H9 (cell line): ENCODE measurements at regions not wholly inside any gene's neighbourhood (a gene's known extent, or its start where the extent isn't known, plus 50 kb on each side); places are given as distances from the start of the nearest gene placed in this dataset.

Source experiments
- DNase-seq: peaks from one replicate; pipeline ENCODE4 v3.0.0-alpha.2; 2017
- H2AFZ ChIP-seq: one replicate; pipeline ENCODE4 v1.6.1; 2013; ENCODE audit warnings: mild to moderate bottlenecking, low read length, control low read depth, moderate library complexity
- H2AK5ac ChIP-seq: 2 replicates; pipeline ENCODE4 v1.6.1; 2013; ENCODE audit warnings: low read length, control low read depth, mixed read lengths; ENCODE audit not compliant: insufficient read length
- H2BK120ac ChIP-seq: one replicate; pipeline ENCODE4 v1.6.1; 2013; ENCODE audit warnings: low read depth, mild to moderate bottlenecking, low read length, control low read depth, inconsistent platforms; ENCODE audit not compliant: poor library complexity, severe bottlenecking
- H2BK12ac ChIP-seq: 2 replicates; pipeline ENCODE4 v1.6.1; 2013; ENCODE audit warnings: low read length, control low read depth, mixed read lengths, low read depth; ENCODE audit not compliant: insufficient read length
- H2BK15ac ChIP-seq: 2 replicates; pipeline ENCODE4 v1.6.1; 2013; ENCODE audit warnings: low read depth, low read length, control low read depth
- H2BK20ac ChIP-seq: one replicate; pipeline ENCODE4 v1.6.1; 2013; ENCODE audit warnings: low read depth, mild to moderate bottlenecking, low read length, control low read depth, inconsistent platforms; ENCODE audit not compliant: poor library complexity, severe bottlenecking
- H2BK5ac ChIP-seq: 2 replicates; pipeline ENCODE4 v1.6.1; 2013; ENCODE audit warnings: low read length, control low read depth, mixed read lengths; ENCODE audit not compliant: insufficient read length
- H3K14ac ChIP-seq: 2 replicates; pipeline ENCODE4 v1.6.1; 2013; ENCODE audit warnings: low read length, control low read depth; ENCODE audit not compliant: insufficient read depth
- H3K18ac ChIP-seq: 2 replicates; pipeline ENCODE4 v1.6.1; 2013; ENCODE audit warnings: low read depth, mild to moderate bottlenecking, mixed read lengths, low read length, control low read depth; ENCODE audit not compliant: insufficient read length
- H3K23ac ChIP-seq: 2 replicates; pipeline ENCODE4 v1.6.1; 2013; ENCODE audit warnings: low read length, control low read depth, mixed read lengths, low read depth; ENCODE audit not compliant: insufficient read length
- H3K23me2 ChIP-seq: 2 replicates; pipeline ENCODE4 v1.6.1; 2013; ENCODE audit warnings: low read depth, mild to moderate bottlenecking, mixed read lengths, low read length, control low read depth; ENCODE audit not compliant: insufficient read length, poor library complexity, severe bottlenecking
- H3K27ac ChIP-seq: 2 replicates; pipeline ENCODE4 v1.5.1; 2013; ENCODE audit warnings: low read length, control low read depth, mixed read lengths, low read depth; ENCODE audit not compliant: insufficient read length
- H3K27me3 ChIP-seq: 2 replicates; pipeline ENCODE4 v1.6.1; 2013; ENCODE audit warnings: low read length, control low read depth, inconsistent platforms; ENCODE audit not compliant: insufficient read depth
- H3K4ac ChIP-seq: 2 replicates; pipeline ENCODE4 v1.6.1; 2013; ENCODE audit warnings: low read depth, mild to moderate bottlenecking, control low read depth, inconsistent platforms, low read length, moderate library complexity
- H3K4me1 ChIP-seq: 2 replicates; pipeline ENCODE4 v1.6.1; 2013; ENCODE audit warnings: low read length, control low read depth, inconsistent platforms; ENCODE audit not compliant: insufficient read depth
- H3K4me2 ChIP-seq: 2 replicates; pipeline ENCODE4 v1.6.1; 2013; ENCODE audit warnings: low read length, control low read depth, mixed read lengths; ENCODE audit not compliant: insufficient read length, insufficient read depth
- H3K56ac ChIP-seq: 2 replicates; pipeline ENCODE4 v1.6.1; 2013; ENCODE audit warnings: low read depth, mild to moderate bottlenecking, mixed read lengths, low read length, control low read depth; ENCODE audit not compliant: insufficient read length
- H3K79me1 ChIP-seq: 2 replicates; pipeline ENCODE4 v1.6.1; 2013; ENCODE audit warnings: low read depth, mild to moderate bottlenecking, moderate library complexity, low read length, control low read depth, inconsistent platforms; ENCODE audit not compliant: insufficient read depth, poor library complexity, severe bottlenecking
- H3K79me2 ChIP-seq: 2 replicates; pipeline ENCODE4 v1.6.1; 2013; ENCODE audit warnings: low read length, control low read depth, inconsistent platforms; ENCODE audit not compliant: insufficient read depth
- H3K9ac ChIP-seq: 2 replicates; pipeline ENCODE4 v1.6.1; 2013; ENCODE audit warnings: low read length, control low read depth, mixed read lengths; ENCODE audit not compliant: insufficient read length; ENCODE audit errors: extremely low read depth
- H3K9me3 ChIP-seq: one replicate; pipeline ENCODE4 v1.6.1; 2013; ENCODE audit warnings: low read depth, low read length, inconsistent platforms; ENCODE audit not compliant: control insufficient read depth
- H3T11ph ChIP-seq: one replicate; pipeline ENCODE4 v1.6.1; 2013; ENCODE audit warnings: mild to moderate bottlenecking, low read length, control low read depth, inconsistent platforms
- H4K20me1 ChIP-seq: one replicate; pipeline ENCODE4 v1.6.1; 2013; ENCODE audit not compliant: control insufficient read depth, insufficient read length, insufficient read depth
- H4K5ac ChIP-seq: 2 replicates; pipeline ENCODE4 v1.6.1; 2013; ENCODE audit warnings: low read depth, mild to moderate bottlenecking, mixed read lengths, low read length, control low read depth; ENCODE audit not compliant: insufficient read length
- H4K8ac ChIP-seq: replicated peaks from 2 replicates; pipeline ENCODE4 v1.6.1; 2013; ENCODE audit warnings: low read length, control low read depth, mixed read lengths, low read depth; ENCODE audit not compliant: insufficient read length
- H4K91ac ChIP-seq: 2 replicates; pipeline ENCODE4 v1.6.1; 2013; ENCODE audit warnings: low read depth, mild to moderate bottlenecking, moderate library complexity, mixed read lengths, low read length, control low read depth; ENCODE audit not compliant: insufficient read length
- H3K27ac Mint-ChIP-seq, 3 experiments: 2 replicates in 2 of 3; 3 replicates in 1 of 3; pipeline ENCODE4 v1.8.0; 2020 to 2021; ENCODE audit warnings: mixed read lengths in 3 of 3, mild to moderate bottlenecking in 1 of 3, moderate library complexity in 1 of 3
- H3K27me3 Mint-ChIP-seq: 2 replicates; pipeline ENCODE4 v1.8.0; 2021; ENCODE audit warnings: low read depth, mild to moderate bottlenecking, moderate library complexity, mixed read lengths
- H3K36me3 Mint-ChIP-seq, 3 experiments: 2 replicates in 2 of 3; 3 replicates in 1 of 3; pipeline ENCODE4 v1.8.0; 2020 to 2021; ENCODE audit warnings: low read depth in 3 of 3, mixed read lengths in 3 of 3; ENCODE audit not compliant: insufficient read depth in 1 of 3
- H3K4me1 Mint-ChIP-seq, 2 experiments: 2 replicates each; pipeline ENCODE4 v1.8.0; 2020; ENCODE audit warnings: mixed read lengths in 2 of 2
- H3K4me3 Mint-ChIP-seq, 2 experiments: 2 replicates in 1 of 2; 3 replicates in 1 of 2; pipeline ENCODE4 v1.8.0; 2020 to 2021; ENCODE audit warnings: mild to moderate bottlenecking in 2 of 2, mixed read lengths in 2 of 2, moderate library complexity in 1 of 2
- H3K9me3 Mint-ChIP-seq, 2 experiments: 2 replicates in 1 of 2; 3 replicates in 1 of 2; pipeline ENCODE4 v1.8.0; 2020; ENCODE audit warnings: mild to moderate bottlenecking in 2 of 2, mixed read lengths in 2 of 2, moderate library complexity in 1 of 2
- CTCF ChIP-seq: fragments of 200-600 bp; sonication (generic); conservative IDR thresholded peaks from 3 replicates; pipeline ENCODE4 v1.8.0; 2021; ENCODE audit warnings: antibody characterized with exemption, mild to moderate bottlenecking
- whole genome bisulfite sequencing: extraction: QIAGEN DNeasy Blood & Tissue Kit; methylation state at CpG from one replicate; pipeline ENCODE4 v1.1.7; 2013; ENCODE audit warnings: missing lambda C conversion rate, low lambda C conversion rate, mixed read lengths; ENCODE audit not compliant: insufficient read length; ENCODE audit errors: extremely low coverage; 5-methylcytosine and 5-hydroxymethylcytosine counted together

- Histone ChIP-seq H2BK120ac (no peak overlapping the region), H4K91ac (no peak overlapping the region), H2BK20ac (no peak overlapping the region), H3K79me2 (no peaks in the 10 kb centered on the region), H3K23me2 (no peaks in the 10 kb centered on the region), H4K5ac (no peak overlapping the region), H3K9ac (no peak overlapping the region), H3K4ac (no peak overlapping the region), H3K27ac (no peak overlapping the region), H3K4me2 (no peak overlapping the region), H3T11ph (no peak overlapping the region), H3K14ac (no peak overlapping the region), H3K18ac (no peak overlapping the region), H2BK5ac (no peak overlapping the region), H3K4me1 (peaks cover 10% of the 10 kb centered on the region; the same call in 1 of the 2 replicates), H4K20me1 (no peaks in the 10 kb centered on the region), H2AFZ (no peak overlapping the region), H3K27me3 (no peaks in the 10 kb centered on the region), H3K56ac (no peak overlapping the region), H2BK12ac (no peak overlapping the region), H2BK15ac (no peak overlapping the region), H3K9me3 (no peaks in the 10 kb centered on the region), H3K79me1 (no peaks in the 10 kb centered on the region), H3K23ac (no peak overlapping the region), H4K8ac (no peak overlapping the region), H2AK5ac (no peak overlapping the region)
- Mint-ChIP-seq H3K4me1 (peaks cover 27 to 44% of the 10 kb centered on the region in 2 experiments), H3K27ac (no peak overlapping the region), H3K9me3 (no peaks in the 10 kb centered on the region; a peak in 1 of 5 replicates), H3K4me3 (no peak overlapping the region), H3K27me3 (no peaks in the 10 kb centered on the region), H3K36me3 (peaks cover 0 to 16% (median 4%) of the 10 kb centered on the region in 3 experiments; a peak in 5 of 7 replicates)
- WGBS: no CpG with 5 or more reads among the region's 3 CpGs
- no peak for TF ChIP-seq CTCF
- no peak for DNase-seq
Measured at GRCh38 chr20:39897058-39897457, 792.0 kb downstream of the MAFB start.
